Adrenal gland (tissue), 9 donors: ENCODE measurements at regions not wholly inside any gene's neighbourhood (a gene's known extent, or its start where the extent isn't known, plus 50 kb on each side); places are given as distances from the start of the nearest gene placed in this dataset.

Experiments used
- DNase-seq, 7 donors: peaks; one replicate each; pipeline ENCODE4 v3.0.0-alpha.2; 2019 to 2020
- H3K27ac ChIP-seq, 5 donors: fragments of 200-600 bp; sonication (generic) in 4 of 5; 1 replicate in 3 of 5; 2 replicates in 2 of 5; pipeline versions ENCODE4 v1.5.1 to v1.8.0; 2016 to 2020; ENCODE audit warnings: mild to moderate bottlenecking in 1 of 5
- H3K27me3 ChIP-seq: fragments of 200-600 bp; 2 replicates; pipeline ENCODE4 v1.8.0; 2021
- H3K36me3 ChIP-seq, 2 donors: fragments of 200-600 bp; replicated peaks in 1 of 2; 1 replicate in 1 of 2; 2 replicates in 1 of 2; pipeline versions ENCODE4 v1.5.1 to v1.8.0; 2018 to 2022
- H3K4me1 ChIP-seq, 2 donors: fragments of 200-600 bp; replicated peaks in 1 of 2; 1 replicate in 1 of 2; 2 replicates in 1 of 2; pipeline versions ENCODE4 v1.5.1 to v1.8.0; 2018 to 2021
- H3K4me3 ChIP-seq, 4 donors: fragments of 200-600 bp; sonication (generic) in 3 of 4; one replicate each; pipeline ENCODE4 v1.5.1; 2016 to 2018
- H3K9me3 ChIP-seq, 3 donors: fragments of 200-600 bp; sonication (generic) in 1 of 3; replicated peaks in 1 of 3; 1 replicate in 2 of 3; 2 replicates in 1 of 3; pipeline versions ENCODE4 v1.5.1 to v1.8.0; 2016 to 2021
- CTCF ChIP-seq, 6 experiments: fragments of 450-650 bp in 4 of 6; fragments of 200-600 bp in 2 of 6; sonication (generic) in 1 of 6; IDR thresholded peaks; 1 replicate in 5 of 6; 2 replicates in 1 of 6; pipeline versions ENCODE4 v1.5.1 to v1.8.0; 2016 to 2021; ENCODE audit warnings: antibody characterized with exemption in 6 of 6, mild to moderate bottlenecking in 2 of 6, moderate library complexity in 1 of 6
- POLR2A ChIP-seq, 2 donors: fragments of 450-650 bp; IDR thresholded peaks; one replicate each; pipeline ENCODE4 v1.6.1; 2017; ENCODE audit warnings: antibody characterized with exemption in 2 of 2, mild to moderate bottlenecking in 2 of 2, moderate library complexity in 1 of 2
- WGBS, 4 donors: extraction: QIAGEN DNeasy Blood & Tissue Kit in 2 of 4; methylation state at CpG; one replicate each; pipeline versions ENCODE4 v1.1.5 to v1.1.7; 2013 to 2017; 5-methylcytosine and 5-hydroxymethylcytosine counted together
- intact Hi-C, 2 donors: fragments of 100-400 bp; cut with DNase I; formaldehyde crosslinking; loops; one replicate each; pipeline versions ENCODE4 v1.14.1 to v1.15.0; 2022 to 2023
- donor health status: healthy with polysubstance abuse.
- donor health status: Bipolar disorder and iron deficiency.
- donor health status: DM: yes; HTN: yes; CAD: no.
- donor health status: DM: no; HTN: no; CAD: no.
- donor health status: DM: no; HTN: no; CAD: no.

- no peaks in the 10 kb centered on the region for H3K4me1 ChIP-seq
Measured at GRCh38 chr2:18819566-18819965, 230.2 kb upstream of the NT5C1B start.

GRCh38 chr2:18814387-18814786, 225.0 kb upstream of the NT5C1B start:
- WGBS, 4 donors, result 75 to 81% (median 78%) methylated on average over 2 of the region's 2 CpGs
- DNase-seq, result no peak
- Histone ChIP-seq H3K4me1 (no peaks in the 10 kb centered on the region), H3K9me3 (no peaks in the 10 kb centered on the region), H3K36me3 (no peaks in the 10 kb centered on the region), H3K27me3 (no peaks in the 10 kb centered on the region), H3K27ac (no peak overlapping the region), H3K4me3 (no peak overlapping the region)
- intact Hi-C loops, result no loop called here
- no peak for TF ChIP-seq POLR2A (IDR thresholded peaks at IDR 0.05)
- TF ChIP-seq CTCF (IDR thresholded peaks at IDR 0.05), result no peak

More at GRCh38 chr2:18819566-18819965, 230.2 kb upstream of the NT5C1B start:
- Histone ChIP-seq H3K27me3 (no peaks in the 10 kb centered on the region), H3K27ac (no peak overlapping the region), H3K9me3 (no peaks in the 10 kb centered on the region), H3K4me3 (no peak overlapping the region), H3K36me3 (no peaks in the 10 kb centered on the region)
- WGBS, 4 donors, result 81 to 85% (median 83%) methylated on average over 2 of the region's 2 CpGs
- intact Hi-C loops, result no loop called here
- DNase-seq, result no peak
- TF ChIP-seq POLR2A (IDR thresholded peaks at IDR 0.05) (no peak), CTCF (IDR thresholded peaks at IDR 0.05) (no peak)

- H3K27ac ChIP-seq, result no peak overlapping the region
- TF ChIP-seq POLR2A (IDR thresholded peaks at IDR 0.05), result no peak
- TF ChIP-seq CTCF (IDR thresholded peaks at IDR 0.05), result no peak
- intact Hi-C loops, result no loop called here
- no peak for DNase-seq
- H3K9me3 ChIP-seq, result no peaks in the 10 kb centered on the region
- H3K36me3 ChIP-seq, result no peaks in the 10 kb centered on the region
- 70 to 88% (median 82%) methylated on average over 1 of the region's 1 CpG for WGBS, 4 donors
- H3K4me3 ChIP-seq, result no peak overlapping the region
- no peaks in the 10 kb centered on the region for H3K27me3 ChIP-seq
- no peaks in the 10 kb centered on the region for H3K4me1 ChIP-seq
Measured at GRCh38 chr2:18804536-18804935, 215.2 kb upstream of the NT5C1B start.

GRCh38 chr2:18803141-18803939, 214.0 kb upstream of the NT5C1B start:
- Histone ChIP-seq H3K4me3 (no peak overlapping the region), H3K4me1 (no peaks in the 10 kb centered on the region), H3K27me3 (no peaks in the 10 kb centered on the region), H3K36me3 (no peaks in the 10 kb centered on the region), H3K27ac (no peak overlapping the region), H3K9me3 (no peaks in the 10 kb centered on the region)
- no peak for DNase-seq
- 78 to 89% (median 84%) methylated on average over 2 of the region's 2 CpGs for WGBS, 4 donors
- no peak for TF ChIP-seq CTCF (IDR thresholded peaks at IDR 0.05)
- TF ChIP-seq POLR2A (IDR thresholded peaks at IDR 0.05), result no peak
- intact Hi-C loops, result no loop called here
